AG09319 (cell line): ENCODE measurements at regions not wholly inside any gene's neighbourhood (a gene's known extent, or its start where the extent isn't known, plus 50 kb on each side); places are given as distances from the start of the nearest gene placed in this dataset.

Experiments
- DNase-seq: peaks from one replicate; pipeline ENCODE4 v3.0.0-alpha.2; 2010; ENCODE audit warnings: low read depth; ENCODE audit errors: extremely low read depth
- TF ChIP-seq, protein P1 (sequence below): IDR thresholded peaks from 2 replicates; pipeline ENCODE4 v1.5.1; 2011; ENCODE audit warnings: low read depth, mild to moderate bottlenecking, inconsistent platforms, low read length, moderate library complexity

- DNase-seq: no peak
- TF ChIP-seq, protein P1, sequence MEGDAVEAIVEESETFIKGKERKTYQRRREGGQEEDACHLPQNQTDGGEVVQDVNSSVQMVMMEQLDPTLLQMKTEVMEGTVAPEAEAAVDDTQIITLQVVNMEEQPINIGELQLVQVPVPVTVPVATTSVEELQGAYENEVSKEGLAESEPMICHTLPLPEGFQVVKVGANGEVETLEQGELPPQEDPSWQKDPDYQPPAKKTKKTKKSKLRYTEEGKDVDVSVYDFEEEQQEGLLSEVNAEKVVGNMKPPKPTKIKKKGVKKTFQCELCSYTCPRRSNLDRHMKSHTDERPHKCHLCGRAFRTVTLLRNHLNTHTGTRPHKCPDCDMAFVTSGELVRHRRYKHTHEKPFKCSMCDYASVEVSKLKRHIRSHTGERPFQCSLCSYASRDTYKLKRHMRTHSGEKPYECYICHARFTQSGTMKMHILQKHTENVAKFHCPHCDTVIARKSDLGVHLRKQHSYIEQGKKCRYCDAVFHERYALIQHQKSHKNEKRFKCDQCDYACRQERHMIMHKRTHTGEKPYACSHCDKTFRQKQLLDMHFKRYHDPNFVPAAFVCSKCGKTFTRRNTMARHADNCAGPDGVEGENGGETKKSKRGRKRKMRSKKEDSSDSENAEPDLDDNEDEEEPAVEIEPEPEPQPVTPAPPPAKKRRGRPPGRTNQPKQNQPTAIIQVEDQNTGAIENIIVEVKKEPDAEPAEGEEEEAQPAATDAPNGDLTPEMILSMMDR: no peak
These were observed 572.6 kb downstream of the ZNF674 start for GRCh38 chrX:45972636-45973035.

GRCh38 chrX:45959567-45959966, 585.7 kb downstream of the ZNF674 start:
- TF ChIP-seq, protein P1: no peak
- no peak for DNase-seq

DNA sequence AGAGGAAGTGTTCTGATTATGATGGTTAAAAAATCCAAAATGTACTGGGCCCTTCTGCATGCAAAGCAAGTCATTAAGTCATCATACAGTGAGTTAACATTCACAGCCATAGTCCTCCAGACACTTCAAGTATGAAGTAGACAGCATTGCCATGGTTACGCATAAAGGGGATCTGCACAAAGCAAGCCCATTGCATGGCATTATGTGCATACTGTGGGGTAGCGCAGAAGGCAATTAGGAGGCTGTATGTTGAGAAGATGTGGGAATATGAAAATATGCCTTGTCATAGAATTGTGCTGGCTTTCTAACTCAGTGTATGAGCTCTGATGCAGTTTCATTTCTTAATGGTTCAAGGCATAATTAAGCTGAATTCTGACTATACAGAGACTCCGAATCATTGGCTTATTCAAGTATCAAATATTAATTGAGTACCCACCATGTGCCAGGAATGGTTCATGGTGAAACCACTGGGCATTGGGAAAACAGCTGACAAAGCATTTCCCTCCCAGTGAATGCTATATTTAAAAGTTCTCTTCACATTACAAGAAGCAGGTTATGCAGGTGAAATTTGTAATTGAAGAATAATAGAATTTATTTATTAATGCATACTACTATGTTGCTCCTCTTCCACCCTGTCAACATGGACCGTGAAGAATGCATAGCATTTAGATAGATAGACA, 588.9 kb downstream of the ZNF674 start:
- TF ChIP-seq, protein P1: no peak

DNA sequence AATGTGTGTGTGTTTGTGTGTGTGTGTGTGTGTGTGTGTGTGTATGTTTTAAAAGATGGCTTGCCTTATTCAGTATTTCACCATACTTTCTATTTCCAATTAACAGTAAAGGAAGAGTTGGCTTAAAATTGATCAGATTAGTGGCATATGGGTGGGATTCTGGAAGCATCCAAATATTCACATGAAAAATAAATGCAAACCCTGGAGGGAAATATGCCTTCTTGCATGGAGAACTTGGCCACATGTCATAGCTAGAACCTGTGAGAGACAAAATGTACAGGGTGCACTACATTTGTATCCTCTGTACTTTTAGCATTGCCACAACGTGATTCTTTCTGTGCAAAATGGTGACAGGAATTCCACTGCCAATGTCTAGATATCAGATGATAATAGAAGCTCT, 589.6 kb downstream of the ZNF674 start:
- TF ChIP-seq, protein P1: no peak

More for the DNA sequence above, 588.9 kb downstream of the ZNF674 start:
- DNase-seq: no peak

GRCh38 chrX:45954026-45954425, 591.2 kb downstream of the ZNF674 start:
- TF ChIP-seq, protein P1: no peak
- no peak for DNase-seq

More for the DNA sequence above, 589.6 kb downstream of the ZNF674 start:
- DNase-seq: no peak

GRCh38 chrX:45952030-45952429, 593.2 kb downstream of the ZNF674 start:
- no peak for DNase-seq
- TF ChIP-seq, protein P1: no peak

GRCh38 chrX:45935408-45935807, 609.8 kb downstream of the ZNF674 start:
- no peak for DNase-seq
- TF ChIP-seq, protein P1: no peak
